Lower leg skin (tissue), 4 donors: ENCODE measurements at regions not wholly inside any gene's neighbourhood (a gene's known extent, or its start where the extent isn't known, plus 50 kb on each side); places are given as distances from the start of the nearest gene placed in this dataset.

Experiments used
- DNase-seq, 2 donors: peaks; one replicate each; pipeline ENCODE4 v3.0.0-alpha.2; 2019; ENCODE audit warnings: low spot score in 2 of 2
- H3K4me3 ChIP-seq: fragments of 200-600 bp; sonication (generic); 2 replicates; pipeline ENCODE4 v1.5.1; 2017; ENCODE audit warnings: mild to moderate bottlenecking, low read depth; ENCODE audit not compliant: poor library complexity, severe bottlenecking
- POLR2A ChIP-seq, 2 donors: fragments of 450-650 bp; IDR thresholded peaks; one replicate each; pipeline ENCODE4 v1.6.1; 2016 to 2017; ENCODE audit warnings: antibody characterized with exemption in 2 of 2, mild to moderate bottlenecking in 1 of 2, moderate library complexity in 1 of 2
- WGBS, 2 donors: methylation state at CpG; one replicate each; pipeline ENCODE4 v1.1.5; 2018; 5-methylcytosine and 5-hydroxymethylcytosine counted together
- intact Hi-C: fragments of 100-400 bp; cut with DNase I; formaldehyde crosslinking; loops from one replicate; pipeline ENCODE4 v1.15.0; 2023; ENCODE audit warnings: low total_unique reads
- TF ChIP-seq, protein P1 (sequence below), 3 donors: fragments of 450-650 bp; IDR thresholded peaks; one replicate each; pipeline ENCODE4 v1.5.1; 2016; ENCODE audit warnings: antibody characterized with exemption in 3 of 3, mild to moderate bottlenecking in 3 of 3, moderate library complexity in 2 of 3

DNA sequence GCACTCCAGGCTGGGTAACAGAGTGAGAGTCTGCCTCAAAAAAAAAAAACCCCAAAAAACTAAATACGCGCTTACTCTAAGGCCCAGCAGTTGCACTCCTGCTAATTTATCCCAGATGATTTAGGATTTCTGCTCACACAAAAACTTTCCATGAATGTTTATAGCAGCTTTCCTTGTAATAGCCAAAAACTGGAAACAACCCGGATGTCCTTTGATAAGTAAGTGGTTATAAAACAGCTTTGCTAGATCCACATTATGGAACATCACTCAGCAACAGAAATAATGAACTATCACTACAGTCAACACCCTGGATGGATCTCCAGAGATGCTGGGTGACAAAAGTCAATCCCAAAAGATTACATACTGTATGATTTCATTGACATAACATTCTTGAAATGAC is 220.4 kb upstream of the JARID2 start:
- TF ChIP-seq, protein P1, sequence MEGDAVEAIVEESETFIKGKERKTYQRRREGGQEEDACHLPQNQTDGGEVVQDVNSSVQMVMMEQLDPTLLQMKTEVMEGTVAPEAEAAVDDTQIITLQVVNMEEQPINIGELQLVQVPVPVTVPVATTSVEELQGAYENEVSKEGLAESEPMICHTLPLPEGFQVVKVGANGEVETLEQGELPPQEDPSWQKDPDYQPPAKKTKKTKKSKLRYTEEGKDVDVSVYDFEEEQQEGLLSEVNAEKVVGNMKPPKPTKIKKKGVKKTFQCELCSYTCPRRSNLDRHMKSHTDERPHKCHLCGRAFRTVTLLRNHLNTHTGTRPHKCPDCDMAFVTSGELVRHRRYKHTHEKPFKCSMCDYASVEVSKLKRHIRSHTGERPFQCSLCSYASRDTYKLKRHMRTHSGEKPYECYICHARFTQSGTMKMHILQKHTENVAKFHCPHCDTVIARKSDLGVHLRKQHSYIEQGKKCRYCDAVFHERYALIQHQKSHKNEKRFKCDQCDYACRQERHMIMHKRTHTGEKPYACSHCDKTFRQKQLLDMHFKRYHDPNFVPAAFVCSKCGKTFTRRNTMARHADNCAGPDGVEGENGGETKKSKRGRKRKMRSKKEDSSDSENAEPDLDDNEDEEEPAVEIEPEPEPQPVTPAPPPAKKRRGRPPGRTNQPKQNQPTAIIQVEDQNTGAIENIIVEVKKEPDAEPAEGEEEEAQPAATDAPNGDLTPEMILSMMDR (IDR thresholded peaks at IDR 0.05) = no peak
- no peak for TF ChIP-seq POLR2A (IDR thresholded peaks at IDR 0.05)
- WGBS, 2 donors = 63 to 66% methylated on average over 3 of the region's 3 CpGs
- no peak for DNase-seq
- no peak overlapping the region for H3K4me3 ChIP-seq
- intact Hi-C loops = no loop called here

DNA sequence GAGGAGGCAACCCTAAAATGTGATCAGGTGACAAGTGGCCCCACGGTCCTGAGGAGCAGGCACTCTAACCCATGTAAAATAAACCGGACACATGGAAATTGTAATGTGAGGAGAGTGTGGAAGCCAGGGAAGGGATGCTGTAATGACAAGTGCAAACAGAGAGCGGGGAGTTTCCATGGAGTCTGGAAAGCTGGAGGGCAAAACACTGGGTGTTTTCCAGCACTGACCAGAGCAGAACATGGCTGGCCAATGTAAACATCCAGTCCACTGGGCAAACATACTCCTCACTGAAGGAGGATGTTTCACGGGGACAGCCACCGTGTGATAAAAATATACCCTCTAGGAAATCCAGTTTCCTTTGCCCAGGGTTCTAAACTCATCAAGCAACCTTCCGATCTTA is 219.0 kb upstream of the JARID2 start:
- no peak for DNase-seq
- 43 to 54% methylated on average over 6 of the region's 6 CpGs for WGBS, 2 donors
- H3K4me3 ChIP-seq = no peak overlapping the region
- intact Hi-C loops = no loop called here
- TF ChIP-seq, protein P1 (IDR thresholded peaks at IDR 0.05) = no peak

DNA sequence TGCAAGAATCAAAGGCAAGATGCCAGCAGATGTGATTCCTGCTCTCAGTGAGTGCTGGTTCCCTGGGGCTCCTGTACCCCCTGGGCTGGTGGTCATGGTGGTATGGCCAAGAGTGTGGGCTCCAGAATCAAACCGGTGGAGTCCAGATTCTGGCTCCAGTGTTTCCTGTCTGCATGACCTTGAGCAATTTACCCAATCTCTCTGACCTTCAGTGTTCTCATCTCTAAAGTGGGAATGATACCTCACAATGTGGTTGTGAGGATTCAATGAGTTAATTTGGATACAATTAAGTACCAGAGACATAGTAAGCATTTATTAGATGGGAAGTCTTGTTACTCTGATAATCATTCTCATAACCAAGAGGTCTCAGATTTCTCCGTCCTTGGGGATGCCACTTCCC is 218.4 kb upstream of the JARID2 start:
- intact Hi-C loops = no loop called here
- TF ChIP-seq, protein P1 (IDR thresholded peaks at IDR 0.05) = no peak
- no peak overlapping the region for H3K4me3 ChIP-seq
- WGBS, 2 donors = 92 to 94% methylated on average over 2 of the region's 2 CpGs
- DNase-seq = no peak

DNA sequence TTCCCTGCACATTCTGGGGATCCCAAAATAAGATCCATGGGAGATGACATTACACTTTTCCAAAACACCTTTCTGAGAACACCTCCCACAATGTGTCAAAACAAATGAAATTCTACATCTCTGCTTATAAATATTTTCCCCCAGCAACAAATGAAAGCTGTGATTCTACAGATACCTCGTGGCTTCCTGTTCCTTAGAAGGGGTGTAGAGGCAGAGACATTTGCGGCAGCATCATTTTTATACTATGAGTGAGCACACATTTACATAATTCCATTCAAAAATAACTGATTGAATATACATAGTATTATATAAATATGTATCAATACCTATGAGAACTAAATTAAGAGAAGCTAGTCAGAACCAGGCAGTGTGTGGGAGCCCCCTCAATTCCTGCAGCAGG is 213.9 kb upstream of the JARID2 start:
- no peak for DNase-seq
- 86 to 88% methylated on average over 2 of the region's 2 CpGs for WGBS, 2 donors
- TF ChIP-seq, protein P1 (IDR thresholded peaks at IDR 0.05) = no peak
- no peak for TF ChIP-seq POLR2A (IDR thresholded peaks at IDR 0.05)
- intact Hi-C loops = no loop called here
- H3K4me3 ChIP-seq = no peak overlapping the region

DNA sequence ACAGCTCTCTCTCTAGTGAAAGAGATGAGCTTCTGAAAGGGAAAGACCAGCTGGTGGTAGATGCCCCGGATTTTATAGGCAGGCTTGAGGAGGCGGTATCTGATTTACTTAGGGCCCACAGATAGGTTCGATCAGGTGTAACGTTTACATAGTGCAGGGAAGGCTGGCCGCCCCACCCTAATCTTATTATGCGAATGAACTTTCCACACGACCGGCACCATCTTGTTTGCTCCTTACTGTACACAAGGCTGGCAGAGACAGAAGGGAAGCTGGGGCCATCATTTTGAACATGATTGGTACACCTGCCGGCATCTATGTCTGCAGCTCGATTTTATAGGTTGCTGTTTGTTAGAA is 212.0 kb upstream of the JARID2 start:
- TF ChIP-seq POLR2A (IDR thresholded peaks at IDR 0.05) = no peak
- TF ChIP-seq, protein P1 (IDR thresholded peaks at IDR 0.05) = no peak
- intact Hi-C loops = no loop called here
- no peak for DNase-seq
- 86 to 89% methylated on average over 10 of the region's 10 CpGs for WGBS, 2 donors
- no peak overlapping the region for H3K4me3 ChIP-seq

DNA sequence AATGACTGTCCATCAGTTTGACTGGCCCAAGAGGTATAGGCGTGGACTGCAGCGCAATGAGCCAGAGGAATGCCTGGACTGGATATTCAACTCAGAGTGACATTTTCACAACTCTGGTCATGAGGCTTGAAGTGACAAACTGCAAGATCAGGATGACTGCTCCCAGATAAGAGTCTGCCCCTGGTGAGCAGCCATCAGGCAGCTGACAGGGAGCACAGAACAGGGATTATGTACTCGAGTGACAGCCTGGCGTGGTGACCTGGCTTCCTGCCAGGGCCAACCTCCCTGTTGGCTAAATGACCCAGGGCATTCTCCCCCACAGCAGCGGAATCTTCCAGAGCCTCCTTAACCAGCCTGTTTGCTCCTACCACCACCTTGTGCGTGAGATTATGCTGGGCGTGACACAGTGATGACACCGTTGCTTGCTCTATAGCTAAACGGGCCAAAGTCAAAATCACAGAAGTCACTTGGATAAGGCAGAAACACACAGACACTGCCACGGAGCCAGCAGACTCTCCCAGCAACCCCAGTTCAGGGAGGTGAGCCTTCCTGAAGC is 209.1 kb upstream of the JARID2 start:
- TF ChIP-seq, protein P1 (IDR thresholded peaks at IDR 0.05) = no peak
- no peak for TF ChIP-seq POLR2A (IDR thresholded peaks at IDR 0.05)
- intact Hi-C loops = no loop called here
- DNase-seq = peak; percentile 22 to 86
- no peak overlapping the region for H3K4me3 ChIP-seq
- WGBS, 2 donors = 38 to 49% methylated on average over 10 of the region's 10 CpGs
